Stimulated activated CD4-positive, alpha-beta T cell treated with anti-CD3 and anti-CD28 coated beads, Interleukin-1b, Interleukin-23, amount 100 ng/mL, for 48 hours (primary cell): ENCODE measurements at regions not wholly inside any gene's neighbourhood (a gene's known extent, or its start where the extent isn't known, plus 50 kb on each side); places are given as distances from the start of the nearest gene placed in this dataset.
"Not testable (repeated sequence)": the region's sequence is repeated elsewhere in the genome, so short reads cannot be mapped to it uniquely, and the experiment has no call there.

Experiments used
- DNase-seq: peaks from one replicate; pipeline ENCODE4 v3.0.0-alpha.2; 2020

DNA sequence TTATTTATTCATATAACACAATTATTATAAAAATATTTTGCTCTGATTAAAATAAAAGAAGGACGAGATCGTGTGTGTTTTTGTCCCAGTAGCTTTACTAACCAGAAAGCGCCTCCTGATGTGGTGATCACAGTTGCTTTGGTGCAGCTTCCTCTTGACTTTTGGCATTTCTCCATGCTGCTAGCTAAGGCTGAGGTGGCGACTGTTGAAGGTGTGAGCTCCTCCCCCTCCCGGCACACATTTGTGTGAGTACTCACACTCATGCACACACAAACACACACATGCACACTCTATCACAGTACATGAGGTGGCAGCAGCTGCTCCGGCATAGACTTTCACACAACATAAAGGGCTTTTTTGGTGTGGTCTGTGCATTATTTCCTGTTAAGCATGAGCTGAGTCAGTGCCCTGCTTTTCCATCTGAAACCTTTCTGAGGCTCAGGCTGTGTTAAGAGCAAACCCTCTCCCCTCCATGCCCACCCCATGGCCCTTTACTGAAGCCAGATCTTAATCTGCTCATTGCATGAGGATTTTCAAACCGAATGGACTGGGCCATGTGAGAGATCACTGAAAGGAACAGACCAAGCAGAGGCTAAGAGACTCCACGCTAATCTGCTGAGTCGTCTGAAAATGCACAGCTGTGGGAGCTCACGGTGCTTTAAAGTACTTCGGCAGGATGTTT lies 53.3 kb downstream of the FOXD4L1 start:
- DNase-seq, result peak; percentile 59

DNA sequence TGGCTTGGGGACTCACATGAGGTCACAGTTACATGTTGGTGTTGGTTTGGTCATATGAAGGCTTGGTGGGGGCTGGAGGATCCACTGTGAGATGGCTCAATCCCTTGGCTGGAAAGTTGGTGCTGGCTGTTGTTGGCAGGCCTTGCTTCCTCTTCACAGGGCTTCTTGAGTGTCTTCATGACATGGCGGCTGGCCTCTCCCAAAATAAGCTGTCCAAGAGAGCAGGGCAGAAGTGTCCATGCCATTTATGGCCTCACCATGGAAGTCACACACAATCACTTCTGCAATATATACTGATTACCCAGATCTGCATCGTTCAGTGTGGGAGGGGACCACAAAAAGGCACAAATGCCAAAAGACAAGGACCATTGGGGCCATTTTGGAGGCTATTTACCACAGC lies 61.4 kb downstream of the FOXD4L1 start:
- not testable (repeated sequence) for DNase-seq

DNA sequence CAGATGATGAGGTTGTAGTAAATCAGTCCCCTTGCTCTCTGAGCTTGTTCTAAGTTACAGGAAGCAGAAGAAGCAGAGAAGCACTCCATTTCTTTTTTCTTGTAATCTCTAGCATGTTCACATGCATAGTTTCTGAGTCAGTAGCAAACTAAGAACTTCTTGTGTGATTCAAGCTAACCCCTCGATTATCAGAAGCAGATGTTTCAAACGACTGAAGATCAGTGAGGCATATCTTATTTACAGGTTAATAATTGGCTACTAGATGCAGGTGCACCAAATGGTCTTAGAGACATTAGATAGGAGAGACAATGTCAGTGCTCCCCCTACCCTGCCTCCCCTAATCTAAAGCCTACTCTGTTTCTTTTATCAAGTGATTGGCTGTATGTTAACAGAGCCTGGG lies 64.2 kb downstream of the FOXD4L1 start:
- DNase-seq, result not testable (repeated sequence)

DNA sequence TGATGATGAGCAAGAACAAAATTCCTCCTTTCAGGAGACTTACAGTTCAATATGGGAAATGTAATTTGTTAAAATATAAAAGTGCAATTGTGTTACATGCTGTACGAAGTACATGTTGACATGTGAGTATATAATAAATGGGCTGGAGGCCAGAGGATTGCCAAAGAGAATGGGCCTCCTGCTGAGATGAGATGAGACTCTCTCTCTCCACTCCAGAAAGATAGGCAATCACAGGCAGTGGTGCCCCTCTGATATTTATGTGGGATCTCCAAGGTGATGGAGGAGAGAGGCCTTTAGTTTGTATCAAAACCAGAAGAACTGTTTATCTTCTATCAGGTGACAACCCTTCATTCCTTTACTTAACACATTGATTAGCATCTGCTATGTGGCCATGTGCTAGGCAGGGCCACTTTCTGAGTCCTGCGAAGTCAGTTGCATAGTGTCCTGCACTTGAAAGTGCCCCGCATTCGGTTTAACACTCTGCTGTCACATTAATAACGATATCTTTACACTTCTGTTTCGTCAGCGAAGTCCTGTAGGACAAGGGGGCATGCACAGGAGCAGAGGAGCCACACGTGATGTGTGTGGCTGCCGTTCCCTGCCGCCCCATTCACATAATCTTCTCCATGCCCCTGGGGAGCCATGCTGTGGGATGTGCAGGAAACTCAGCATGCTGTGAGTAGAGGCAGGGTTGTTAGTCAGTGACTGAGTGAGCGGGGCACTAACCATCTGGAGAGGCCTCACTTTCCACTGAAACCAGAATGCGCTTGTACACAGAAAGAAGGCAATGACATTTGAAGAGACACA lies 60.2 kb upstream of the RABL2A start:
- not testable (repeated sequence) for DNase-seq

DNA sequence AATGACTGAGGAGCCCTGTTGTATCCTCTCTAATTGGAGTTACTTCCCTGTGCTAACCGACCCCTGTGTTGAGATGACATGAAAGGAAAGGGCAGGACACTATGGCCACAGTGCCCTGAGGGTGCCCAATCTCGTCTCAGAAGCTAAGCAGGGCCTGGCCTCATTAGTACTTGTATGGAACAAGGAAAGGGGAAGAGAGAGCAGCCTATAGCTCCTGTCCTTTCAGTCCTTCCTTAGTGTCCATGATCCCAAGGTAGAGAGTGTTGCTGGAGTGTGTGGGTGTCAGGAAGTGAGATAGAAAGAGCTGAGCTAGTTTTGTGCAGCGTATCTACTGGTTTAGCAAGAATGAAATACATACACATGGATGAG lies 59.6 kb upstream of the RABL2A start:
- DNase-seq, result not testable (repeated sequence)

DNA sequence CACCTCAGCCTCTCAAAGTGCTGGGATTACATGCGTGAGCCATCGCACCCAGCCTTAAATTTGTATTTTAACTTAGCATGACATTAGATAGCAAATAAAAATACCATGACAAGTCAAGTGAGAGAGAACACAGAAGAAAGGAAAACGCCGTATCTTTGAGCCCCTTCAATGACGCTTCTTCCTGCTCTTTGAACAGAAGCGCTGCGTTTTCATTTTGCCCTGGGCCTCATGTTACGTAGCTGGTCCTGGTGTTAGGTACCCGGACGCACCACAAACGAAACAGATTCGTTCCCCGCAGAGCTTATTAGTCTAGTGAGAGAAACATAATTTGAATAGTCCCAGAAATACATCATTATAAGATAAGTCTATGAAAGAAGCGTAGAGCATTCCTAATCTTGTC lies 58.8 kb upstream of the RABL2A start:
- not testable (repeated sequence) for DNase-seq

DNA sequence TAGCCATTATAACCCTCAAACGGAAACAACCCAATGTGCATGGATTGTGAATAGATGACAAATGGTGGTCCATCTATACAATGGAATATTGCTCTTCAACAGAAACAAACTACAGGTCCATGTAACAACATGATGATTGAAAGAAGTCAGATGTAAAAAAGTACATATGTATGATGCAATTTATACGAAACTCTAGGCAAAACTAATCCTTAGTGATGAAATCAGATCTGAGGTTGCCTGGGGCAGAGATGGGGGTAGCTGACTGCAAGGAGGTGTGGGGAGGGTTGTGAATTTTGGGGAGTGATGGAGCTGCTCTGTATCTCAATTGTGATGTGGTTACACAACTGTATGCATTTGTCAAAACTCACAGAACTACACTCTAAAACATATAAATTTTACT lies 57.0 kb upstream of the RABL2A start:
- not testable (repeated sequence) for DNase-seq

DNA sequence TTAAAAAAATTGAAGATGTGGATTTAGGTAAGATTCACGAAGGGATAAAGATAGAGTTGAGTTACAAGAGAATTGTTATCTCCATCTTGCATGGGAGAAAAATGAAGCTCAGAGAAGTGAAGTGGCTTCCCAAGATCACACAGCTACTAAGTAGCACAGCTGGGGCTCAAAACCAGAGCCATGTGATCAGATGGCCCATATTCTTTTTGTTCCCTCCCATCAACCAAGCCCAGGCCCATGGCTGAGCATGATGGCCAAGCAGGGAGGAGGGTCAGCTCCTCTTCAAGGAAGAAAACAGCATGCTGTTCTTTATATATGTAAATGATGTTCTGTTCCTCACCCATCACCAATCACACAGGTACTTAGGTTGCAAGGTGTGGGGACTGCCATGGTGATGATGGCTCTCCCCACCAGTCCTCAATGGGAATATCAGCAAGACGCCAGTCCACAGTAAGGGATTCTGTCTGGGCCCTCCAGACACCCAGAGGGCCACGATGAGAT lies 56.5 kb upstream of the RABL2A start:
- not testable (repeated sequence) for DNase-seq

DNA sequence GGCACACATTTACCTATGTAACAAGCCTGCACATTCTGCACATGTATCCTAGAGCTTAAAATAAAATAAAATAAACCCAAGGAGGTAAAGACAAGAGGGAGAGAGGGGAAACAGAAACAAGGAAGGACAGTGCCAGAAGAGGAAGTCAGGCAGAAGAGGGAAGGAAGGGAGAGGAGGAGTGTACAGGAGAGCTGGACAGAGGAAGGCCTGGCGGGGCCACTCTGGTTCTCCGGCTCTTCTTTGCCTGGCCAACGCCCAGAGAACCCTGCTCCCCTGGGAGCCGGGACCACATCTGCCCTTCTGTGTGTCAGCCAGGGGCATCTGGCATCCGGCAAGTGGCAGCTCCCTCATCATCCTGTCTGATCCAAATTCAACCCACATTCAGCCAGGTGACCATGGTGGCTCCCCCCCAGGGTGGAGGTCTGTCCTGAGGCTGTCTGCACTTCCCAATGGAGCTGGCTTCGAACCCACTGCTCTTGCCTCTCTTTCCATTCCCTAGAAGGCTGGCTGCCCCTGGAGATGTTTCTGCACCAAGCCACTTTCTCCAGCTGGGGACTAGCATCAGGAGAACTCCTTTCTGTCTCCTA lies 55.5 kb upstream of the RABL2A start:
- not testable (repeated sequence) for DNase-seq

DNA sequence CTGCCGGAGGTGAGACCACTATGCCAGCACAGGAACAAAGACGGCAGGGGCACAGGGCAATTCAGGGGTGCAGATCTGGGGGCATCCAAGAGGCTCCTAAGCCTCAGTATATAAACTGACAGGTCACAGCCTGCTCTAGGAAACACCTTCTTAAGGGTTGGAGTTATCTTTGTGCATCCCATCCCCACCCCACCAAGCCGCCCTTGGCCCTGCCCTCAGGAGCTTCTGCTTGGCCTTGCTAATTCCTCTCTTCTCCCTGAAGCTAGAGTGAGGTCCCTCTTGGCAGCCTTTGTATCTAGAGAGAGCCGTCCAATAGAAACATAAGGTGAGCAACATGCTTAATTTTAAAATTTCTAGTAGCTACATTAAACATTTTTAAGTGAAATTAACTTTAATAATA lies 51.3 kb upstream of the RABL2A start:
- not testable (repeated sequence) for DNase-seq

DNA sequence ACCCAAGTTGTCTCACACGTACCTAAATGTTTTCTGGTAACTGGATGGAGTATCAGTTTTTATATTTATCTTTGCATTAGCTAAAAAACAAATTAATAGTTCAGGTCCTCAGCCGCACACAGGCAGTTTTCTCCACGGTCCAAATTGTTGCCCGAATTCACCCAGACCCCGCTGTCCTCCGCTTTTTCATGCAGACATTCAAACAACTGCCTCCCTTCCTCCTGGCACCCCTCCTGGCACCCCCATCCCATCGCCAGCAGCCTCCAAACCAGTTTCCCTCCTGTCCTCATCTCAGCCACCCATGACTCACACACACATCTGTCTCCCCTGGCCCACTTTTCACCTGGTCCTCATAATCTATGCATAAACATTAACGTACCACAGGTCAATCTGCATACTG lies 50.7 kb upstream of the RABL2A start:
- not testable (repeated sequence) for DNase-seq
